ENCODE measurements at regions not wholly inside any gene's neighbourhood (a gene's known extent, or its start where the extent isn't known, plus 50 kb on each side); places are given as distances from the start of the nearest gene placed in this dataset.

DNA sequence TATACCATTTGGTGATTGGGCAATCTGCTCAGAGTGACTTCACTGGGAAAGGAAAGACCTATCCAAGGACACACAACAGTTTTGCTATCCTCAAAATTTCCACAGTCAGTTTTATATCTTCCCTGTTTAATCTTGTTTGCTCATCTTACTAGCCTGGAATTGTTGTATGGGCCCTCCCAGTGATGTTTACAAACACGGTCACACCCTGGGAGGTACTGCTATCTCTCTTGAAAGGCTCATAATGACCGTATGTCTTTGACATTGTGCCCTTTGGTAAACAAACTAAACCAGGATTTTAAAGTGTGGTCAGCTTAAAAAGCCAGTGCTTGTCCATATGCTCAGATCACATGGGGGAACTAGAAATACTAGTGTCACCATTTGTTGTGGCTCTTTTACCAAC lies 277.0 kb downstream of the CDH2 start:
- DNase-seq (ENCODE audit: low spot score), result no peak

DNA sequence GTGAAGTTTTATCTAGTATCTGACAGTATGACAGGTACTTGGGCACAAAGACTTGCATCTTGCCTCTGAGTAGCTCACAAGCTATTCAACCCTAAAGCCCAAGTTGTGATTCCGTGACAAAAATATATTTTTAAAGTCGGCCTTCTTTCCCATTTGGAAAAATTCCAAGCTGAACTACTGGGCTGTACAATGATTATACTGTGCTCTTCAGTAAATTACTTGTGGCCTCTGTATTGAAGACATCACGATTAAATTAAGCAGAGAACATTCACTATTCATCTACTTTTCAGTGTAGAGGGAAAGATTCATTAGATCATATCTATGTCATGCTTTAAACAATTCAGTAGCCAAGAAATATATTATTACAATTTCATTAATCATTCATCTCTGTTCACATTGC lies 282.2 kb downstream of the CDH2 start:
- no peak for DNase-seq (ENCODE audit: low spot score)

DNA sequence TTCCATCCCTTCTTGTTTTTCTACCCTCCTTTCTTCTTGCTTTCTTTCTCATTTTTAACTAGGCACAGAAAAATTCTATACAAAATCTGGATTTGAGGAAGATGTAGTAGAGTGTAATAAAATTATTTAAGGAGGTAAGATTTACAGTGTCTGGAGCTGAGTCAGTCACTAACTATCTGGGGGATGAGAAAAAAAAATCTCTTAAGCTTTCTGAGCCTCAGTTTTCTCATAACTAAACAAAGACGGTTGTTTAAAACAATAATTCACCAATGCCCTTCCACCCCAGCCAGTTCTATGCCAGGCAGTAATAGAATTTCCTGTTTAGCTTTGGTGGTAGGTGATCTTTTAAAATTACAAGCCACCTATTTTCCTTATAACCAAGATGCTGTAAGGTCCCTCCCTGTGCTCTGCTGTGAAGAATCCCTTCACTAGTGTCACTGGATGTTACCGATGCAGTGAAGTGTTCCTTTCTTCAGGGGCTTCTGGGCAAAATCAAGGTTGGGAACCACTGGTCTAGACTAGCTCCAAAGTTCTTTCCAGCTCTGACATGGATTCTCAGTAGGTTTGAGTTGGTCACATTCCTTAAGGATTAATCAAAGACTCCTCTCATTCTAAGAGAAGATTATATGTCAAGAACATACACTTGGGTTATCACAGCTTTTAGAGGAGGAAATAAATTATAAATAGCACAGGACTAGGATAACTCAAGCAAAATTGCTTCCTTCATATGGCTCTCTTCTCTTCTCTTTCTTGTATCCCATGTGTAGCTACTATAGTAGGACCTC lies 289.0 kb downstream of the CDH2 start:
- peak; percentile 5 for DNase-seq (ENCODE audit: low spot score)

DNA sequence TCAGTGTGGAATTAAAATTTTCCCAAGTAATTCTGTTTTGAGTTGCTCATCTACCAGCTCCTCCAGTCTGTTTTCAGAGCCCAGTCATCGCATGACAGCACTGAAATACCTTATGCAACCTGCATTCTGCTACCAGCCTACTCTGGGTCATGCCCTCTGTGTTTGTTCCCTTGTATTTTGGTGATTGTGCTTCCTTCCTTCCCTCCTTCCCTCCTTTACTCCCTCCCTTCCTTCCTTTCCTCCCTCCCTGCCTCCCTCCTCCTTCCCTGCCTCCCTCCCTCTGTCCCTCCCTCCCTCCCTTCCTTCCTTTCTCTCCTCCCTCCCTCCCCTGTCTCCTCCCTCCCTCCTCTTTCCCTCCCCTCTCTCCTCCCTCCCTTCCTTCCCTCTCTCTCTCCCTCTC lies 289.6 kb downstream of the CDH2 start:
- no peak for DNase-seq (ENCODE audit: low spot score)

DNA sequence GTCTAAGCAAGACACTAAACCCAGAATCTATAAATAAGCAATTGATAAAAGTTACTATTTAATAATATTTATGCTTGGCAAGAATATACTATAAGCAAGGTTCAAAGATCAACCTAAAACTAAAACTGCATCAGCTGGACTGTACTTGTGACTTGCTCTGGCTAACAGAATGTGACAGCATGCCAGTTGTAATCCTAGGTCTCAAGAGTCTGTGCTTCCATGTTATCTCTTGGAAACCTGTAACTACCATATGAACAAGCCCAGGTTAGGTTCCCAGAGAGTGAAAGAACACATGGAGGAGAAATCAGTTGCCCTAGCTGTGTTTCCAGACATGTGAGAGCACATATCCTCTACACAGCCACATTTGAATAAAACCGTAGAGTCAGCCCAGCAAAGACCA lies 297.4 kb downstream of the CDH2 start:
- DNase-seq (ENCODE audit: low spot score), result no peak

DNA sequence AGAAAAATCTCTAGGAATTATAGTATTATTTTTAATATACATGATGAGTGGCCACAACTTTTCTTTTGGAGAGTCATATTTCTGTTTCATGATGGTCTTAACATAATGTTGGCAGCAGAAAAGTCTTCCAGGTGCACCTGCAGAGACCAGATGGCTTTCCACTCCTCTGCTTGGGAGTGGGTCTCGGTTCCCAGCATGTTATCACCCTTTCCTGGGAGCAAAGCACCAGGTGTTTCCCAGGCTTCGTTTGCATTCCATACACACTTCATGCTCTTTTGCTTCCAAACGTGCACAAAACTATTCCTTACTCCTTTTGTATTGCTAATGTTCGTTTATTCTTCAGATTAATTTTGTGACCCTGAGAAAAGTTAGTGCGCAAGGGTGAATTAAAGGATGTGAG lies 305.2 kb downstream of the CDH2 start:
- no peak for DNase-seq (ENCODE audit: low spot score)

DNA sequence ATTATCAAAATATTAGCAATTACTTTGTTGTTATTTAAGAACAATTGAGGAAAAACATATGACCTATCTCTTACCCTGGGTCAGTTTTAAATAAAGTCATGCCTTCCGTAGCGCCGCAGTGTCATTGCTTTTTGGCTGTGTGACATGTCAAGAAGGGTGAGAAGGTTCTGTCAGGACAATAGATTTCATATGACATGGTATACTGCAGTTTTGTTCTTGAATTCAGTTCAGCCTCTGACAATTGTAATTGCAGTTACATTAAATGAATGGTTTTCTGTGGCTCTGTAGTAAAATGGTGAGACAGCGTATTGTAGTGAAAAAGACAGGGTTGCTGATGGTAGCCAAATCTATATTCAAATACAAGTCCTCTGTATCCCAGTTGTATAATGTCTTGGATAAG lies 307.2 kb downstream of the CDH2 start:
- no peak for DNase-seq (ENCODE audit: low spot score)

DNA sequence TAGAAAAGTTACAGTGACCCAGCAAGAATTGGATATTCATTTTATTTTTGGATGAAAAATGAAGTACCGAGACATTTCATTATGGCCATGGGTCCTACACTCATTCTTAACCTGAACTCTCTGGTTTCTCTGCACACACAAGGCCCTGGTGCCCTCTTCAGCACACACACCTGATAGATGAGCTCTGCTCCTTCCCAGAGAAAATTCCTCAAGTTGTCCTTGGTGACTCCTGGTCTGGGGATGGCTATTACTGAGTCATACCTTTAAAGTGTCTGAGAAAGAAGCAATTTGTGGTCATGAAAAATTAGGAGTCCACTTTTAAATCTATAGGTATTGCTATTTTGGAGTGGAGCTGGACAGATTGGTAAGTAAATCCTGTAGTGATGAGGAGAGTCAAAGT lies 311.5 kb downstream of the CDH2 start:
- DNase-seq (ENCODE audit: low spot score), result no peak

DNA sequence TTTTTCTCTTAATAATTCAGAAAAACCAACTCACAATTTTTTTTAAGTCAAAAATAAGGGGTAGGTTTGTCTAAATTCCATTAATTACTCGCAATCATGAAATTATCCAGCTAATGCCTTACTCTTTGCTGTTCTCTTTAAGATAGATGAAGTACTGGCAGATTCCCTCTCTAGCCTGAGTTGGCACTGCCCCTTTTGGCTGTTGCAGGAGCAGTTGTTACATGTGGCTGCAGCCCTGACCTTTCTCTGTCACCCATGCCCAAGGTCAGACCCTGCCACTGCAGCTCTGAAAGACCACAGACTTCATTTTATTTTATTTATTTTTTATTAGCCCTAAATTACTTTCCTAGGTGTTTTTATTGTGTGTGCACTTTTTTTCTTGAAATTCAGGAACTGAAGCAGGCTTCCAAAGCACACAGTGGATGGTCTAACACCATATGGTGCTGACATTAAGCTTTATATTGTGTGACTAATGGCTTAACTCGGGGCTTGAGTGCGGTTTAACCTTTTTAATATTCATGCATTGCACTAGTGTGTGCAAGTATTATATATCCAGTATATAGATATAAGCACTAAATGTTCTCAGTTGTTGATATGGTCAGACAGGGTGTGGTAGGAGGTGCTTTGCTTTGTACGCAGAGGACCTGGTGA lies 313.0 kb downstream of the CDH2 start:
- no peak for DNase-seq (ENCODE audit: low spot score)

DNA sequence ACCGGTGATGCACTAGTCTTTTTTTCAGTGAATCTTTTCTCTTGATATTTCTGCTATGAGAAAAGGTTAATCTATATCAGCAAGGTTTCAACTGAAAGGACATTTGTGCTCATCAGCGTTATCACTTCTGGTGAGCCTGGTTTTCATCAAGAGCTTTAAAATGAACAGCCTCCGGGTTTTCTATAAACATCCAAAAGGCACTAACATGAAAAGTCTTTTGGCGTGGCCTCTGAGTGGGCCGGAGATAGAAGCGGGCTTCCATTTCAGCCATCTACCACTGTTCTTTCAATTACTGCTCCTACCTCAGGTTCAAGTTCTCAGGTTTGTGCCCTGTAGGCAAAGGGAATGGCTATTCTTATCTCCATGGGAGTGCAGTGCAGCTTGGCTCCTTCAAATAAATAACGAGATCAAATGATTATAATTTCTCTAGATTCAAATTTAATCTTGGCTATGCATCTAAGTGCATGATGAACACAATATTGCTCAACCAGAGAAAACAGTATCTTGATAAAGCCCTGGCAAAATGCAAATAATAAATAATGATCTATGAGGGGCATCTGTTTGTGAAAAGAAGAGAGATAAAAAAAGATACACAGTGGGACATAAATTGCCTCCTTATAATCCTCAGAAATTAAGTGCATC lies 314.8 kb downstream of the CDH2 start:
- DNase-seq (ENCODE audit: low spot score), result no peak

DNA sequence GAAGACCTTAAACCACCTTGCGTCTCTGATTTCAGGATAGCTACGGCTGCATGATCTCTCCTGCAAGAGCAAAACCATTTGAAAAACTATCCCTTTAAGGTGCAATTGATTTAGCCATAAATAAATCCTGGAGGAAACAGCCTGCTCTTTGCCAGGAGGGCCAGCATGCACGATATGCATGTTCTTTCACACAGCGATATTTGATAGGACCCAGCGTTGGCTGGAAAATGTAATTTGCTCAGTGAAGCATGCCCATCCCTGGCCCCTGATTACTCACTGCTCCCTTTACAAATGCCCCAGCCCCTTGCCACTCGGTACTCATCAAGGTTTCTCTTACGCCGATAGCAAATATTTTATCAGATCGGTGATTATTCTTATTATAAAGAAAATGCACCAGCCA lies 315.4 kb downstream of the CDH2 start:
- DNase-seq (ENCODE audit: low spot score), result no peak

DNA sequence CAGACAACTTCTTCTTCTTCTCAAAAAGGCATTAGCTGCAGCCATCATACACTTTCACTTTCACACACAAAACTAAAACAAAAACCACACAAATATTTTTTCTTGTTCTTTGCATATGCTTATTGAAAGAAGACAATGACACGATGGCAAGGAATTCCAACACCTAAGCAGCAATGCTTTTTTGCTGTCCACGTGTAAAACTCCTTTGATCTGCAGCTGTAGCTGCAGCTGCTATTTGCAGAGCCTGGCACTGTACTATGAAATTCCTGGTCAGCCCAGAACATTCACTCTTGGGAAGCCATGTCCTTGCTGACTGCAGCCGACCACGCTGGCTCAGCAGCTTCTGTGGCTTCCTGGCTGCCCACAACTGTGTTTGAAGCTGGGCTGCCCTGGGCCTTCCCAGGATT lies 316.2 kb downstream of the CDH2 start:
- peak; percentile 24 for DNase-seq (ENCODE audit: low spot score)

DNA sequence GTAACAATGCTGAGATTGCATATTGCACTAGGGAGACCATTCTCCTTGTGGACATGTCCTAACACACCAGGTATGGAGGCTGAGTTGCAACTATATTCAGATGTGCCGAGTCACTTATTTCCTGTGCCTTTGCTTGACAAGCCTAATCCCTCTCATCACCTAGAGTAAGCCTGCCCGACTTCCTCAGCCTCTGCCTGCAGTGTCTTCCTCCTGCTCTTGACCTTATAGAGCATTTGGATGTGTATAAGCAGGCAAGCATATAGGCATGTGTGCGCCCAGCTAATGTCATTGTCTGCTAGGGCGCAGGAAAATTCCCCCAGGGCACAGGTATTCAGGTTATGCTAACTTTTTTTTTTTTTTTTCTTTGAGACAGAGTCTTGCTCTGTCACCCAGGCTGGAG lies 316.9 kb downstream of the CDH2 start:
- no peak for DNase-seq (ENCODE audit: low spot score)

DNA sequence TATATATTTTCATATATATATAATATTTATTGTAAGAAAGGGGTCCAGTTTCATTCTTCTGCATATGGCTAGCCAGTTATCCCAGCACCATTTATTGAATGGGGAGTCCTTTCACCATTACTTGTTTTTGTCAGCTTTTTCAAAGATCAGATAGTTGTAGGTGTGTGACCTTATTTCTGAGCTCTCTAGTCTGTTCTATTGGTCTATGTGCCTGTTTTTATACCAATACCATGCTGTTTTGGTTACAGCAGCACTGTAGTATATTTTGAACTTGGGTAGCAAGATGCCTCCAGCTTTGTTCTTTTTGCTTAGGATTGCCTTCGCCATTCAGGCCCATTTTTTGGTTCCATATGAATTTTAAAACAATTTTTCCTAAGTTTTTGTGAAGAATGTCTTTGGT lies 320.1 kb downstream of the CDH2 start:
- no peak for DNase-seq (ENCODE audit: low spot score)

DNA sequence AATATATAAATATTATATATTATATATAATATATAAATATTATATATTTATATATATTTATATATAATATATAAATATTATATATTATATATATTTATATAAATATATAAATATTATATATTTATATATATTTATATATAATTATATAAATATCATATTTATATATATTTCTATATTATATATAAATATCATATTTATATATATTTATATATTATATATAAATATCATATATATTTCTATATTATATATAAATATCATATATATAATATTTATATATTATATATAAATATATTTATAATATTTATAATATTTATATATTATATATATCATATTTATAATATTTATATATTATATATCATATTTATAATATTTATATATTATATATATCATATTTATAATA lies 321.4 kb downstream of the CDH2 start:
- no peak for DNase-seq (ENCODE audit: low spot score)

DNA sequence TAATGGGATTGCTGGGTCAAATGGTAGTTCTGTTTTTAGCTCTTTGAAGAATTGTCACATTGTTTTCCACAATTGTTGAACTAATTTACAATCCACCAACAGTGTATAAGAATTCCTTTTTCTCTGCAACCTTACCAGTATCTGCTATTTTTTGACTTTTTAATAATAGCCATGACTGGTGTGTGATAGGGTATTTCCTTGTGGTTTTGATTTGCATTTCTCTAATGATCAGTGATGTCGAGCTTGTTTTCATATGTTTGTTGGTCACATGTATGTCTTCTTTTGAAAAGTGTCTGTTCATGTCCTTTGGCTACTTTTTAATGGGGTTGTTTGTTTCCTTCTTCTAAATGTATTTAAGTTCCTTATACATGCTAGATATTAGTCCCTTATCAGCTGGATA lies 322.3 kb downstream of the CDH2 start:
- DNase-seq (ENCODE audit: low spot score), result no peak

DNA sequence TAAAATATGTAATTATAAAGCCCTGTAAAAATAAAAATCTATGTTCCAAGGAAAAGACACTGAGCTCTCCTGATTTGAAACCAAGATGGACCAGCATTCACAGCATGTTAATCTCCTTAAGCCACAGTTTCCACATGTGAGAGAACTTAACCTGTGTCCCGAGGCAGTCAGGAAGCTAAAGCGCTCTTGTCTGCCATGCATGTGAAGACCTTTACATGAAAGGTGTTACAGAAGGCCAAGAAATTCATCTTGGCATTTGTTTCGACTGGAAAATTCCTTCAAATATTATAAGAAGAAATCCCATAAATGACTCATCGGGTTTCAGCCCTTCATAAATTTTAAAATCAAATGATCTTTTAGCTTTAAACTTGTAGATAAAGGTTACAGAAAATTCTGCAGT lies 328.6 kb downstream of the CDH2 start:
- no peak for DNase-seq (ENCODE audit: low spot score)

DNA sequence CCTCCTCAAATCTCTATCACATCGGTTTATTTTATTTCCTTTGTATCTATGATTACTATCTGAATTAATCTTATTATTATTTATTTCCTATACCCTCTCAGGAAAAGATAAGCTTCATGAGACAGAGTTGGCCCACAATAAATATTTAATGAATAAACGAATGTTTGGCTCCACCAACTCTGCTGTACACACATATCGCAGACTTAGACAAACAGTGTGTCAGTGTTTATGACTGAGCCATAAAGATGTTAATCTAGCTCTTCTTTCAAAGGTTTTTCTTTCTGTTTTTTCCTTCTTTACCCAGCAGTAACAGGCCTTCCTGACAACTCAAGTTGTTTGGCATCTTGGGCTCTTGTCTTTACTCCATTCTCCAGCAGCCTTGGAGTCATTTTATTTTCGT lies 329.5 kb downstream of the CDH2 start:
- DNase-seq (ENCODE audit: low spot score), result no peak

DNA sequence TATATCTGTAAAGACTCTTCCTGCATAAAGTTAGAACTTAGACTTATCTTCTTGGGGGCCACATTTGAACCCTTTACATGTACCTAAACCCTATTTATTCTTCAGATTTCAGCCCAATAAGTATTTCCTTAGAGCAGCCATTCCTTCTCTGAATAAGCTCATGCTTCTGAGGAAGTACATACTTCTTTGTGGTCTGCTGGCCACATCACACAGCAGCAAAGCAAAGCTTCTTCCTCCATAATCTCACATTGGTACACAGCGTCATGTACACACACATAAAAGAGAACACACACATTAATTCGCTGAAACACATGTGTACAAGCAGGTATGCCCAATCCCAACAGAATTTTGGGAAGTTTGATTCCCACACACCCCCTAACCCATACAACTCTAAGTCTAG lies 331.0 kb downstream of the CDH2 start:
- DNase-seq (ENCODE audit: low spot score), result no peak

DNA sequence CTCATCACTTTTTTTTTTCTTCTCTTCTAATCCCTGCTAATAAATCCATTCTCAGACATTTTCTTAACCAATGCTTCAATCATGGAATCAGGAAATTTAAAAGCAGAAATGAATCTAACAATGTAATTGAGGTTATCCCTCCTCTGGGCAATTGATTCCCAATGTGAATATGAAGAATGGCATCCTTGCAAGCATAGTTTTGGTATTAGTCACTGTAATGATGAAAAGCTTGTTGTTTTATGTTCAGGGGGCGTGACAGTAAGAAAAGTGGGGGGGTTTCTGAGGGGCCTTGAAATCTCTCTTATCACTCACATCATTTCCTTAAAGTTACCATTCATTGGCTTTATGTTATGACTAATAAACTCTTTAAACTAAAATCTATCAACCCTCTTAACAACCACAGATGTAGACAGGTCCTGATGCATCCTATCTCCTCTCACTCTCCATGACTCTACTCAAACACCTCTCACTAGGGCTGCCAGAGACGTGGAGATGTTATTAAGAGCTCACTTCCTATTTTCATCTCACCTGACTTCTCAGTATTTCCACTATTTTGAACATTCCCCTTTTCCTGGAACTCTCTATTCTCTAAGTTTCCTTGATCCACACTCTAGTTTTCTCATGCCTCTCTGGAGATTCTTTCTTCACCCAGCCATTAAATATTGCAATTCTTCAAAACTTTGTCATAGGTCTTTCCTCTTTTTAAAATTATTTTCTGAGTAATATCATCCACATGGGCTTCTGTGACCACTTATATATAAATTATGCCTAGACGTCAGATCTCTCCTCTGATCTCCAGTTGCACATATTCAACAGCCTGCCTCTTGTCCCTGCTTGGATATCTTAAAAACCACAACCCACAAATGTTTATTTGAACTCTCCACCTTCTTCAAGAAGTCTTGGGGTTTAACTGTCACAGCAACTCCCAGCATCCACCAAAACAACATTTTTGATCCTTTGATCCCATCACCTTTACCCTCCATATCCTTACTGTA lies 332.9 kb downstream of the CDH2 start:
- peak; percentile 20 for DNase-seq (ENCODE audit: low spot score)

DNA sequence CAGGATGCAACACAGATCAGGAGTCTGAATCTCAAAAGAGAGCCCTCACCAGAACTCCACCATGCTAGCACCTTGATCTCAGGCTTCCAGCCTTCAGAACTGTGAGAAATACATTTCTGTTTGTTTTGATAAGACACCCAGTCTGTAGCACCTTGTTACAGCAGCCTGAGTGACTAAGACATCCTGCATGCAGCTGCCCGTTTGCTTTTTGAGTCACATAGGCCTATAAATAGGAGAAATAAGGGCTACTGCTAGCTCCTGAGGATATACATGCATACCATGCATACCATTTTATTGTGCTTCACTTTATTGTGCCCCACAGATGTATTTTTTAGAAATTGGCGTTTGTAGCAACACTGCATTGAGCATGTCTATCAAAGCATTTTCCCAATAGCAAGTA lies 337.8 kb downstream of the CDH2 start:
- peak; percentile 35 for DNase-seq (ENCODE audit: low spot score)

DNA sequence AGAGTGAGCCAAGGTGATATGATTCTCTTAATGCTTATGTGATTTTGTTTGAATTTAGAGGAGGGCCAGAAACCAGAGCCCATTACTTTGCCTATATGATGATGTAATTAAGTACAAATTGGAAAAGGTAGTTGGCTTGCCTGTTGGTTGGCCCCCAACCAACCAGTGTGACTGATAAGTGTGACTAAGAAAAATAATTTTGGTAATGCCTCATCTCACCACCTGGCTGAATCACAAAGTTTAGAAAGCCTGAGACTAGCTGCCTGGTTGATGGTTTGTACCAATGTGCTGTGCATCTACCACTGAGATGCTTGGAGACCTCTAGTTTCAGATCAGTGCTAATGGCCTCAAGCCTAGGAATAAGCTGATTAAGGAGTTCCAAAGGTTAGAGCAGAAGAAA lies 338.7 kb downstream of the CDH2 start:
- DNase-seq (ENCODE audit: low spot score), result no peak
